GM12878 (cell line): ENCODE measurements at regions not wholly inside any gene's neighbourhood (a gene's known extent, or its start where the extent isn't known, plus 50 kb on each side); places are given as distances from the start of the nearest gene placed in this dataset.

Experiments used
- ATAC-seq: fragments of 200-7000 bp; cut with Tn5 transposase; 3 replicates; pipeline ENCODE4 v1.9.1; 2020; ENCODE audit warnings: mild to moderate bottlenecking, moderate library complexity
- BruUV-seq: library from RNA; stranded (reverse); fragments of 400-500 nt; replicated peaks from 2 replicates; lab custom pipeline; 2021; lab: Mats Ljungman, UMichigan
- CTCF ChIA-PET: fragments of 300-600 bp; sonication (Branson Sonifier 250); formaldehyde crosslinking; extraction: SDS; loops from one replicate; lab custom pipeline; 2021; ENCODE audit warnings: inconsistent platforms; lab: Yijun Ruan, JAX
- POLR2A ChIA-PET: fragments of 350-600 bp; formaldehyde crosslinking; extraction: SDS; loops from one replicate; lab custom pipeline; 2021; ENCODE audit warnings: inconsistent platforms; lab: Charles Lee
- RAD21 ChIA-PET: fragments of 300-600 bp; sonication (Branson Sonifier 250); formaldehyde crosslinking; loops from one replicate; lab custom pipeline; 2023; ENCODE audit warnings: antibody characterized with exemption; ENCODE audit not compliant: unreplicated experiment; lab: Charles Lee
- SMC1A ChIA-PET: fragments of 300-600 bp; sonication (Branson Sonifier 250); formaldehyde crosslinking; loops from one replicate; lab custom pipeline; 2023; ENCODE audit not compliant: unreplicated experiment, uncharacterized antibody; lab: Charles Lee
- DNase-seq: peaks from one replicate; pipeline ENCODE4 v3.0.0-alpha.2; 2011; ENCODE audit warnings: low read depth, low spot score
- FAIRE-seq: peaks from 3 replicates; lab custom pipeline; 2011; peaks lifted over from hg19 to GRCh38; lab: Jason Lieb, UNC
- H2AFZ ChIP-seq: 2 replicates; pipeline ENCODE4 v1.6.0; 2011; ENCODE audit warnings: low read depth, low read length, control low read depth; ENCODE audit not compliant: control insufficient read depth
- H3K27ac ChIP-seq: 2 replicates; pipeline ENCODE4 v1.5.1; 2011; ENCODE audit warnings: control low read depth; ENCODE audit not compliant: control insufficient read depth, insufficient read depth
- H3K27me3 ChIP-seq, 2 experiments: replicated peaks in 1 of 2; 2 replicates each; pipeline versions ENCODE4 v1.6.0 to v1.6.1; 2011; ENCODE audit warnings: low read length in 1 of 2; ENCODE audit not compliant: control insufficient read depth in 2 of 2, insufficient read depth in 2 of 2
- H3K36me3 ChIP-seq, 2 experiments: 2 replicates each; pipeline ENCODE4 v1.5.1; 2011; ENCODE audit warnings: low read length in 1 of 2; ENCODE audit not compliant: control insufficient read depth in 2 of 2, insufficient read depth in 2 of 2
- H3K4me1 ChIP-seq: 2 replicates; pipeline ENCODE4 v1.6.1; 2011; ENCODE audit warnings: mild to moderate bottlenecking, low read length, moderate library complexity, mixed read lengths; ENCODE audit not compliant: control insufficient read depth, insufficient read depth
- H3K4me2 ChIP-seq: 2 replicates; pipeline ENCODE4 v1.6.0; 2011; ENCODE audit warnings: control low read depth; ENCODE audit not compliant: control insufficient read depth, insufficient read depth
- H3K4me3 ChIP-seq: fragments of 200-600 bp; sonication (generic); 2 replicates; pipeline ENCODE4 v1.5.1; 2016
- H3K79me2 ChIP-seq: 2 replicates; pipeline ENCODE4 v1.6.0; 2011; ENCODE audit warnings: low read length; ENCODE audit not compliant: control insufficient read depth, insufficient read depth
- H3K9ac ChIP-seq: 2 replicates; pipeline ENCODE4 v1.8.0; 2011; ENCODE audit warnings: low read length, control low read depth, mixed read lengths; ENCODE audit not compliant: control insufficient read depth, insufficient read depth
- H3K9me3 ChIP-seq: replicated peaks from 3 replicates; pipeline ENCODE4 v1.5.1; 2011; ENCODE audit warnings: mild to moderate bottlenecking, low read length; ENCODE audit not compliant: control insufficient read depth, insufficient read depth
- H4K20me1 ChIP-seq: 2 replicates; pipeline ENCODE4 v1.6.0; 2011; ENCODE audit not compliant: control insufficient read depth, insufficient read depth
- MEF2B ChIP-seq: fragments of 450-650 bp; IDR thresholded peaks from 2 replicates; pipeline ENCODE4 v1.6.1; 2018; ENCODE audit warnings: mild to moderate bottlenecking, moderate library complexity; ENCODE audit not compliant: partially characterized antibody, poor library complexity, severe bottlenecking
- TAF1 ChIP-seq: IDR thresholded peaks from 2 replicates; pipeline ENCODE4 v1.6.1; 2011; ENCODE audit warnings: mild to moderate bottlenecking, low read depth, low read length, borderline replicate concordance
- WGBS: methylation state at CpG from one replicate; pipeline ENCODE4 v1.1.6; 2016; ENCODE audit warnings: low lambda C conversion rate; ENCODE audit not compliant: insufficient replicate concordance, insufficient coverage; ENCODE audit errors: missing lambda C conversion rate; 5-methylcytosine and 5-hydroxymethylcytosine counted together
- in situ Hi-C: fragments of 300-500 bp; cut with MboI; formaldehyde crosslinking; loops from 9 replicates; pipeline ENCODE4 v1.14.3; 2018; ENCODE audit warnings: mixed read lengths
- intact Hi-C: fragments of 100-400 bp; cut with micrococcal nuclease; formaldehyde crosslinking; loops from one replicate; pipeline ENCODE4 v1.14.2; 2022; ENCODE audit not compliant: unreplicated experiment
- TF ChIP-seq, protein P1 (sequence below): fragments of 450-650 bp; IDR thresholded peaks from 2 replicates; pipeline ENCODE4 v1.6.1; 2018; ENCODE audit warnings: mild to moderate bottlenecking, low read depth, moderate library complexity; ENCODE audit not compliant: partially characterized antibody
- TF ChIP-seq, protein P2 (sequence below): fragments of 450-650 bp; IDR thresholded peaks from 2 replicates; pipeline ENCODE4 v1.6.1; 2017; ENCODE audit warnings: mild to moderate bottlenecking, low read depth, inconsistent platforms; ENCODE audit not compliant: poor library complexity, severe bottlenecking
- TF ChIP-seq, protein P3 (sequence below): fragments of 450-650 bp; IDR thresholded peaks from 2 replicates; pipeline ENCODE4 v1.6.1; 2016; ENCODE audit warnings: mild to moderate bottlenecking, moderate library complexity, borderline replicate concordance
- TF ChIP-seq, protein P4 (sequence below): fragments of 450-650 bp; IDR thresholded peaks from 2 replicates; pipeline ENCODE4 v1.6.1; 2017; ENCODE audit warnings: antibody characterized with exemption, mild to moderate bottlenecking, moderate library complexity

DNA sequence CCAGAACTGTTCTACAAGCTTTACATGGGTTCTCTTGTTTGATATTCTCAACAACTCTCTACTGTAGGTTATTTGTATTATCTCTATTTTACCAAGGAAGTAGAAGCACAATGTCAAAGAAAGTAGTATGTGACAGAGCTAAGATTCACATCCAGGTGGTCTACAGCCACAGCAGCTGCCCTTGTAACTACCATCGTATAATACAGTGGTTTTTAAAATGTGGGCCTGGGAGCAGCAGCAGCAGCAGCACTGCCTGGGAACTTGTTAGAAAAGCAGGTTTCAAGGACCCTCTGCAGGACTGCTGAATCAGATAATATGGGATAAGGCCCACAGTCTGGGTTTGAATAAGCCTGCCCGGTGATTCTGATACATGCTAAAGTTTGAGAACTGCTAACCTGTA is 357.1 kb upstream of the SATB1 start (continued):
- TF ChIP-seq, protein P1, sequence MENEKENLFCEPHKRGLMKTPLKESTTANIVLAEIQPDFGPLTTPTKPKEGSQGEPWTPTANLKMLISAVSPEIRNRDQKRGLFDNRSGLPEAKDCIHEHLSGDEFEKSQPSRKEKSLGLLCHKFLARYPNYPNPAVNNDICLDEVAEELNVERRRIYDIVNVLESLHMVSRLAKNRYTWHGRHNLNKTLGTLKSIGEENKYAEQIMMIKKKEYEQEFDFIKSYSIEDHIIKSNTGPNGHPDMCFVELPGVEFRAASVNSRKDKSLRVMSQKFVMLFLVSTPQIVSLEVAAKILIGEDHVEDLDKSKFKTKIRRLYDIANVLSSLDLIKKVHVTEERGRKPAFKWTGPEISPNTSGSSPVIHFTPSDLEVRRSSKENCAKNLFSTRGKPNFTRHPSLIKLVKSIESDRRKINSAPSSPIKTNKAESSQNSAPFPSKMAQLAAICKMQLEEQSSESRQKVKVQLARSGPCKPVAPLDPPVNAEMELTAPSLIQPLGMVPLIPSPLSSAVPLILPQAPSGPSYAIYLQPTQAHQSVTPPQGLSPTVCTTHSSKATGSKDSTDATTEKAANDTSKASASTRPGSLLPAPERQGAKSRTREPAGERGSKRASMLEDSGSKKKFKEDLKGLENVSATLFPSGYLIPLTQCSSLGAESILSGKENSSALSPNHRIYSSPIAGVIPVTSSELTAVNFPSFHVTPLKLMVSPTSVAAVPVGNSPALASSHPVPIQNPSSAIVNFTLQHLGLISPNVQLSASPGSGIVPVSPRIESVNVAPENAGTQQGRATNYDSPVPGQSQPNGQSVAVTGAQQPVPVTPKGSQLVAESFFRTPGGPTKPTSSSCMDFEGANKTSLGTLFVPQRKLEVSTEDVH: no peak
- TF ChIP-seq, protein P2, sequence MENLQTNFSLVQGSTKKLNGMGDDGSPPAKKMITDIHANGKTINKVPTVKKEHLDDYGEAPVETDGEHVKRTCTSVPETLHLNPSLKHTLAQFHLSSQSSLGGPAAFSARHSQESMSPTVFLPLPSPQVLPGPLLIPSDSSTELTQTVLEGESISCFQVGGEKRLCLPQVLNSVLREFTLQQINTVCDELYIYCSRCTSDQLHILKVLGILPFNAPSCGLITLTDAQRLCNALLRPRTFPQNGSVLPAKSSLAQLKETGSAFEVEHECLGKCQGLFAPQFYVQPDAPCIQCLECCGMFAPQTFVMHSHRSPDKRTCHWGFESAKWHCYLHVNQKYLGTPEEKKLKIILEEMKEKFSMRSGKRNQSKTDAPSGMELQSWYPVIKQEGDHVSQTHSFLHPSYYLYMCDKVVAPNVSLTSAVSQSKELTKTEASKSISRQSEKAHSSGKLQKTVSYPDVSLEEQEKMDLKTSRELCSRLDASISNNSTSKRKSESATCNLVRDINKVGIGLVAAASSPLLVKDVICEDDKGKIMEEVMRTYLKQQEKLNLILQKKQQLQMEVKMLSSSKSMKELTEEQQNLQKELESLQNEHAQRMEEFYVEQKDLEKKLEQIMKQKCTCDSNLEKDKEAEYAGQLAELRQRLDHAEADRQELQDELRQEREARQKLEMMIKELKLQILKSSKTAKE: no peak
- TF ChIP-seq MEF2B (no peak), TAF1 (no peak)

DNA sequence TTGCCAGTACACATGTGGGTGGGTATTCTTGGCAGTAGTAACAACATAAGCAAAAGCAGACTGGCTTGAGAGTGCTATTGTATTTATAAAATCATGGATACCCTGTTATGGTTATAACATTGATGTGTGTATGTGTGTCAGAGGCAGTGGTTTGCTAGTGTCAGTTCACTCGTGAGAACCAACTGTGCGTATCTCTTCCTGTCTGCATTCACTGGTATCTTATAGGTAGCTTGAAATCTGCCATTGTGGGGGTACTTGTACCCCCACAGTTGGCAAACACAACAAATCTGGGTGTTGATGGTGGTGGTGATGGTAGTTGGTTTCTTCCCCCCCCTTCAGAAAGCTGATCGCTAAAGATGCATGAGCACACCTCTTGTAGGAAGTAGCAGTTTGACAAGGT is 355.8 kb upstream of the SATB1 start:
- 97% methylated on average over 3 of the region's 3 CpGs for WGBS
- Histone ChIP-seq H3K9me3 (no peaks in the 10 kb centered on the region), H3K9ac (no peak overlapping the region), H3K36me3 (no peaks in the 10 kb centered on the region), H3K79me2 (no peaks in the 10 kb centered on the region), H3K4me2 (no peak overlapping the region), H3K27me3 (no peaks in the 10 kb centered on the region), H3K4me1 (no peaks in the 10 kb centered on the region), H2AFZ (no peak overlapping the region), H4K20me1 (no peaks in the 10 kb centered on the region), H3K4me3 (no peak overlapping the region), H3K27ac (no peak overlapping the region)
- intact Hi-C loops: no loop called here
- SMC1A ChIA-PET: no interaction called here
- RAD21 ChIA-PET: no interaction called here
- ATAC-seq (no peak), FAIRE-seq (no peak), DNase-seq (no peak)
- BruUV-seq: no TSS peak
- in situ Hi-C loops: no loop called here
- POLR2A ChIA-PET: no interaction called here
- CTCF ChIA-PET: interaction anchor here (1.6 kb wide), 1 partner anchor 10 kb away, joined by 4 read pairs; no protein-coding TSS in a partner anchor
- TF ChIP-seq, protein P3, sequence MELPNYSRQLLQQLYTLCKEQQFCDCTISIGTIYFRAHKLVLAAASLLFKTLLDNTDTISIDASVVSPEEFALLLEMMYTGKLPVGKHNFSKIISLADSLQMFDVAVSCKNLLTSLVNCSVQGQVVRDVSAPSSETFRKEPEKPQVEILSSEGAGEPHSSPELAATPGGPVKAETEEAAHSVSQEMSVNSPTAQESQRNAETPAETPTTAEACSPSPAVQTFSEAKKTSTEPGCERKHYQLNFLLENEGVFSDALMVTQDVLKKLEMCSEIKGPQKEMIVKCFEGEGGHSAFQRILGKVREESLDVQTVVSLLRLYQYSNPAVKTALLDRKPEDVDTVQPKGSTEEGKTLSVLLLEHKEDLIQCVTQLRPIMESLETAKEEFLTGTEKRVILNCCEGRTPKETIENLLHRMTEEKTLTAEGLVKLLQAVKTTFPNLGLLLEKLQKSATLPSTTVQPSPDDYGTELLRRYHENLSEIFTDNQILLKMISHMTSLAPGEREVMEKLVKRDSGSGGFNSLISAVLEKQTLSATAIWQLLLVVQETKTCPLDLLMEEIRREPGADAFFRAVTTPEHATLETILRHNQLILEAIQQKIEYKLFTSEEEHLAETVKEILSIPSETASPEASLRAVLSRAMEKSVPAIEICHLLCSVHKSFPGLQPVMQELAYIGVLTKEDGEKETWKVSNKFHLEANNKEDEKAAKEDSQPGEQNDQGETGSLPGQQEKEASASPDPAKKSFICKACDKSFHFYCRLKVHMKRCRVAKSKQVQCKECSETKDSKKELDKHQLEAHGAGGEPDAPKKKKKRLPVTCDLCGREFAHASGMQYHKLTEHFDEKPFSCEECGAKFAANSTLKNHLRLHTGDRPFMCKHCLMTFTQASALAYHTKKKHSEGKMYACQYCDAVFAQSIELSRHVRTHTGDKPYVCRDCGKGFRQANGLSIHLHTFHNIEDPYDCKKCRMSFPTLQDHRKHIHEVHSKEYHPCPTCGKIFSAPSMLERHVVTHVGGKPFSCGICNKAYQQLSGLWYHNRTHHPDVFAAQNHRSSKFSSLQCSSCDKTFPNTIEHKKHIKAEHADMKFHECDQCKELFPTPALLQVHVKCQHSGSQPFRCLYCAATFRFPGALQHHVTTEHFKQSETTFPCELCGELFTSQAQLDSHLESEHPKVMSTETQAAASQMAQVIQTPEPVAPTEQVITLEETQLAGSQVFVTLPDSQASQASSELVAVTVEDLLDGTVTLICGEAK: no peak
- TF ChIP-seq, protein P4, sequence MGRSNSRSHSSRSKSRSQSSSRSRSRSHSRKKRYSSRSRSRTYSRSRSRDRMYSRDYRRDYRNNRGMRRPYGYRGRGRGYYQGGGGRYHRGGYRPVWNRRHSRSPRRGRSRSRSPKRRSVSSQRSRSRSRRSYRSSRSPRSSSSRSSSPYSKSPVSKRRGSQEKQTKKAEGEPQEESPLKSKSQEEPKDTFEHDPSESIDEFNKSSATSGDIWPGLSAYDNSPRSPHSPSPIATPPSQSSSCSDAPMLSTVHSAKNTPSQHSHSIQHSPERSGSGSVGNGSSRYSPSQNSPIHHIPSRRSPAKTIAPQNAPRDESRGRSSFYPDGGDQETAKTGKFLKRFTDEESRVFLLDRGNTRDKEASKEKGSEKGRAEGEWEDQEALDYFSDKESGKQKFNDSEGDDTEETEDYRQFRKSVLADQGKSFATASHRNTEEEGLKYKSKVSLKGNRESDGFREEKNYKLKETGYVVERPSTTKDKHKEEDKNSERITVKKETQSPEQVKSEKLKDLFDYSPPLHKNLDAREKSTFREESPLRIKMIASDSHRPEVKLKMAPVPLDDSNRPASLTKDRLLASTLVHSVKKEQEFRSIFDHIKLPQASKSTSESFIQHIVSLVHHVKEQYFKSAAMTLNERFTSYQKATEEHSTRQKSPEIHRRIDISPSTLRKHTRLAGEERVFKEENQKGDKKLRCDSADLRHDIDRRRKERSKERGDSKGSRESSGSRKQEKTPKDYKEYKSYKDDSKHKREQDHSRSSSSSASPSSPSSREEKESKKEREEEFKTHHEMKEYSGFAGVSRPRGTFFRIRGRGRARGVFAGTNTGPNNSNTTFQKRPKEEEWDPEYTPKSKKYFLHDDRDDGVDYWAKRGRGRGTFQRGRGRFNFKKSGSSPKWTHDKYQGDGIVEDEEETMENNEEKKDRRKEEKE: no peak
- TF ChIP-seq, protein P1: no peak
